Spleen (tissue), 11 donors: ENCODE measurements at regions not wholly inside any gene's neighbourhood (a gene's known extent, or its start where the extent isn't known, plus 50 kb on each side); places are given as distances from the start of the nearest gene placed in this dataset.

Experiments
- DNase-seq: peaks from one replicate; pipeline ENCODE4 v3.0.0-alpha.2; 2020
- H3K27ac ChIP-seq, 8 donors: fragments of 200-600 bp; sonication (generic) in 7 of 8; 1 replicate in 4 of 8; 2 replicates in 4 of 8; pipeline versions ENCODE4 v1.5.0 to v1.8.0; 2016 to 2021; ENCODE audit warnings: inconsistent platforms in 4 of 8, mild to moderate bottlenecking in 4 of 8, moderate library complexity in 1 of 8
- H3K27me3 ChIP-seq, 7 donors: fragments of 200-600 bp; sonication (generic) in 6 of 7; replicated peaks in 1 of 7; 1 replicate in 4 of 7; 2 replicates in 3 of 7; pipeline versions ENCODE4 v1.5.0 to v1.8.0; 2016 to 2021; ENCODE audit warnings: inconsistent platforms in 3 of 7, mild to moderate bottlenecking in 1 of 7
- H3K36me3 ChIP-seq, 6 donors: fragments of 200-600 bp; sonication (generic) in 5 of 6; 1 replicate in 4 of 6; 2 replicates in 2 of 6; pipeline versions ENCODE4 v1.5.0 to v1.8.0; 2016 to 2021; ENCODE audit warnings: inconsistent platforms in 2 of 6
- H3K4me1 ChIP-seq, 6 donors: fragments of 200-600 bp; sonication (generic) in 5 of 6; 1 replicate in 3 of 6; 2 replicates in 3 of 6; pipeline versions ENCODE4 v1.5.0 to v1.8.0; 2016 to 2021; ENCODE audit warnings: inconsistent platforms in 3 of 6
- H3K4me3 ChIP-seq, 8 donors: fragments of 200-600 bp; sonication (generic) in 7 of 8; 1 replicate in 4 of 8; 2 replicates in 4 of 8; pipeline versions ENCODE4 v1.5.0 to v1.8.0; 2016 to 2021; ENCODE audit warnings: inconsistent platforms in 4 of 8, mild to moderate bottlenecking in 4 of 8, moderate library complexity in 2 of 8
- H3K9me3 ChIP-seq, 8 donors: fragments of 200-600 bp; sonication (generic) in 7 of 8; 1 replicate in 4 of 8; 2 replicates in 4 of 8; pipeline versions ENCODE4 v1.5.0 to v1.8.0; 2016 to 2021; ENCODE audit warnings: inconsistent platforms in 4 of 8
- POLR2A ChIP-seq, 3 donors: fragments of 450-650 bp; IDR thresholded peaks; one replicate each; pipeline ENCODE4 v1.5.1; 2017; ENCODE audit warnings: antibody characterized with exemption in 3 of 3, mild to moderate bottlenecking in 1 of 3
- POLR2AphosphoS5 ChIP-seq, 3 donors: sonication (generic); formaldehyde crosslinking; IDR thresholded peaks; one replicate each; pipeline ENCODE4 v1.5.1; 2017; ENCODE audit warnings: antibody characterized with exemption in 3 of 3
- WGBS, 5 donors: extraction: QIAGEN DNeasy Blood & Tissue Kit in 3 of 5; methylation state at CpG; one replicate each; pipeline versions ENCODE4 v1.1.5 to v1.1.7; 2013 to 2018; 5-methylcytosine and 5-hydroxymethylcytosine counted together
- intact Hi-C: fragments of 100-400 bp; cut with DNase I; formaldehyde crosslinking; loops from one replicate; pipeline ENCODE4 v1.15.0; 2023; ENCODE audit warnings: low total_unique reads
- TF ChIP-seq, protein P1 (sequence below), 11 experiments: fragments of 200-600 bp in 7 of 11; fragments of 450-650 bp in 4 of 11; sonication (generic) in 4 of 11; IDR thresholded peaks in 8 of 11; conservative IDR thresholded peaks in 3 of 11; 1 replicate in 7 of 11; 2 replicates in 4 of 11; pipeline versions ENCODE4 v1.4.0 to v1.8.0; 2016 to 2021; ENCODE audit warnings: antibody characterized with exemption in 11 of 11, inconsistent platforms in 4 of 11, mild to moderate bottlenecking in 1 of 11
- donor health status: healthy with polysubstance abuse.
- donor health status: DM: no; HTN: no; CAD: no; lungs with moderate emphysema.
- donor health status: DM: no; HTN: no; CAD: no.
- donor health status: Bipolar disorder and iron deficiency.
- donor health status: healthy.
- donor health status: DM: no; HTN: no; CAD: no.
- donor health status: DM: yes; HTN: yes; CAD: no.

DNA sequence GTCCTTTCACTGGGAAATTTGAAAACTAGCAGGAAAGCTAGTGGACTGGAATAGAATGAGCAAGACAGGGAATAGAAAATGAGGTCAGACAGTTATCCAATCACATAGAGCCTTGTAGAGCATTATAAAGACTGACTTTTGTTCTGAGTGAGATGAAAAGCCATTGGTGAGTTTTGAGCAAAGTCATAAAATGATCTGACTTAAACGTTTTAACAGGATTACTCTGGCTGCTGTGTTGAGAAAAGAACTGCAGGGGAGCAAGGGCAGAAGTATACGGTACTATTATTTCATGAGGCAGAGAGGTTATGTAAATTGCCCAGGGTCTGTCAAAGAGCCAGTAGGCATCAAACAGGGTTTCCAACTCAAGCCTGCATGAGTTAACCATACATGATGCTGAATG is 393.4 kb downstream of the TFEC start:
- Histone ChIP-seq H3K4me1 (no peaks in the 10 kb centered on the region), H3K27me3 (no peaks in the 10 kb centered on the region), H3K36me3 (no peaks in the 10 kb centered on the region), H3K27ac (no peak overlapping the region), H3K9me3 (peaks cover 0 to 14% (median 8%) of the 10 kb centered on the region in 8 donors), H3K4me3 (no peak overlapping the region)
- DNase-seq = no peak
- no peak for TF ChIP-seq POLR2A (IDR thresholded peaks at IDR 0.05)
- TF ChIP-seq, protein P1, sequence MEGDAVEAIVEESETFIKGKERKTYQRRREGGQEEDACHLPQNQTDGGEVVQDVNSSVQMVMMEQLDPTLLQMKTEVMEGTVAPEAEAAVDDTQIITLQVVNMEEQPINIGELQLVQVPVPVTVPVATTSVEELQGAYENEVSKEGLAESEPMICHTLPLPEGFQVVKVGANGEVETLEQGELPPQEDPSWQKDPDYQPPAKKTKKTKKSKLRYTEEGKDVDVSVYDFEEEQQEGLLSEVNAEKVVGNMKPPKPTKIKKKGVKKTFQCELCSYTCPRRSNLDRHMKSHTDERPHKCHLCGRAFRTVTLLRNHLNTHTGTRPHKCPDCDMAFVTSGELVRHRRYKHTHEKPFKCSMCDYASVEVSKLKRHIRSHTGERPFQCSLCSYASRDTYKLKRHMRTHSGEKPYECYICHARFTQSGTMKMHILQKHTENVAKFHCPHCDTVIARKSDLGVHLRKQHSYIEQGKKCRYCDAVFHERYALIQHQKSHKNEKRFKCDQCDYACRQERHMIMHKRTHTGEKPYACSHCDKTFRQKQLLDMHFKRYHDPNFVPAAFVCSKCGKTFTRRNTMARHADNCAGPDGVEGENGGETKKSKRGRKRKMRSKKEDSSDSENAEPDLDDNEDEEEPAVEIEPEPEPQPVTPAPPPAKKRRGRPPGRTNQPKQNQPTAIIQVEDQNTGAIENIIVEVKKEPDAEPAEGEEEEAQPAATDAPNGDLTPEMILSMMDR (IDR thresholded peaks at IDR 0.05 in 8 of 11, conservative IDR thresholded peaks at IDR 0.05 in 3 of 11) = no peak
- 62 to 81% (median 69%) methylated on average over 2 of the region's 2 CpGs for WGBS, 5 donors
- intact Hi-C loops = no loop called here

GRCh38 chr7:115635876-115636275 is 394.7 kb downstream of the TFEC start:
- no peak overlapping the region for H3K4me3 ChIP-seq
- H3K9me3 ChIP-seq = peaks cover 0 to 1% (median 0%) of the 10 kb centered on the region in 8 donors
- H3K36me3 ChIP-seq = no peaks in the 10 kb centered on the region
- no peaks in the 10 kb centered on the region for H3K27me3 ChIP-seq
- intact Hi-C loops = no loop called here
- no peaks in the 10 kb centered on the region for H3K4me1 ChIP-seq
- TF ChIP-seq, protein P1 (IDR thresholded peaks at IDR 0.05 in 8 of 11, conservative IDR thresholded peaks at IDR 0.05 in 3 of 11) = no peak
- TF ChIP-seq POLR2AphosphoS5 (IDR thresholded peaks at IDR 0.05) (no peak), POLR2A (IDR thresholded peaks at IDR 0.05) (no peak)
- WGBS, 5 donors = 63 to 79% (median 78%) methylated on average over 6 of the region's 6 CpGs
- no peak overlapping the region for H3K27ac ChIP-seq
- no peak for DNase-seq

DNA sequence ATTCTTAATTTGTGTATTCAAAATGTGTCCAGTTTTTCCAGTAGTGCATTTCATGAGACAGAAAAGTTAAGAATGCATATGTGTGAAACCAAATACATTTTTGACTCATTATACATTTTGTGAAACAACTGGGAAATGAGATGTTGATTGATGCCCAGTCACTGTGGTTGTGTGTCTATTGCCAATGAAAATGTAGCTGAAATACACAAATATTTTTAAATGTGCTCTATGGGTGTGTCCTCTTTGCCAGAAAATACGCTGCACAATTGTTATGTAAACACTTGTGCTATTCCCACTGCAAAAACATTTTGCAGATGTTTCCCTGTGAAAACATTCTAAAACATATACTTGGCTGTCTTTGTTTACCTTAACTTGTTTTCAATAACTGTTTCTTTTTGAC is 395.2 kb downstream of the TFEC start:
- no peaks in the 10 kb centered on the region for H3K36me3 ChIP-seq
- DNase-seq = no peak
- H3K27me3 ChIP-seq = no peaks in the 10 kb centered on the region
- H3K9me3 ChIP-seq = no peaks in the 10 kb centered on the region
- 45 to 61% (median 53%) methylated on average over 1 of the region's 1 CpG for WGBS, 5 donors
- intact Hi-C loops = no loop called here
- H3K4me1 ChIP-seq = no peaks in the 10 kb centered on the region
- no peak for TF ChIP-seq POLR2A (IDR thresholded peaks at IDR 0.05)
- TF ChIP-seq POLR2AphosphoS5 (IDR thresholded peaks at IDR 0.05) = no peak
- TF ChIP-seq, protein P1 (IDR thresholded peaks at IDR 0.05 in 8 of 11, conservative IDR thresholded peaks at IDR 0.05 in 3 of 11) = no peak
- no peak overlapping the region for H3K4me3 ChIP-seq
- no peak overlapping the region for H3K27ac ChIP-seq

GRCh38 chr7:115634633-115635032 is 395.9 kb downstream of the TFEC start:
- Histone ChIP-seq H3K4me3 (no peak overlapping the region), H3K36me3 (no peaks in the 10 kb centered on the region), H3K27me3 (no peaks in the 10 kb centered on the region), H3K27ac (no peak overlapping the region), H3K9me3 (no peaks in the 10 kb centered on the region), H3K4me1 (no peaks in the 10 kb centered on the region)
- 47 to 65% (median 55%) methylated on average over 4 of the region's 4 CpGs for WGBS, 5 donors
- TF ChIP-seq, protein P1 (IDR thresholded peaks at IDR 0.05 in 8 of 11, conservative IDR thresholded peaks at IDR 0.05 in 3 of 11) = no peak
- TF ChIP-seq POLR2A (IDR thresholded peaks at IDR 0.05) = no peak
- no peak for TF ChIP-seq POLR2AphosphoS5 (IDR thresholded peaks at IDR 0.05)
- no peak for DNase-seq
- intact Hi-C loops = no loop called here
